ENCODE measurements at regions not wholly inside any gene's neighbourhood (a gene's known extent, or its start where the extent isn't known, plus 50 kb on each side); places are given as distances from the start of the nearest gene placed in this dataset.
A peak's percentile ranks its signal among the peaks of the same experiment; 100 is the strongest.

DNA sequence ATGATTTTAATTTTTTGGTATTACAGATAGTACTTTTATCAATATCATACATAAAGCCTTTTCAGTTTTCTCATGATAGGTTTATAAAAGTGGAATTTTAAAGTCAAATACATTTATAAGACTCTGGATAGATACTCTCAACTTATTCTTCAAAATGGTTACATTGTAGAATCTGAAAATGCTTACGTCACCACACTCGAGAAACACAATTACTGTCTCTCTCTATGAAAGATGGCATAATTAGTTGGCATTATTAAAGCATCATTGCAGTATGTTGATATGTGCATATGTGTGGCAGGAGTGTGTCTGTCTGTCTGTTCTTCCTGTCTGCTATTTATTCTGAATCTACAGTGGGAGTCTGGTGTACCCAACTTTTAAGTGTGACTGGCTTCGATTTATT is 397.1 kb downstream of the SNAPC1 start:
- ATAC-seq = no peak
- TF ChIP-seq, protein P1, sequence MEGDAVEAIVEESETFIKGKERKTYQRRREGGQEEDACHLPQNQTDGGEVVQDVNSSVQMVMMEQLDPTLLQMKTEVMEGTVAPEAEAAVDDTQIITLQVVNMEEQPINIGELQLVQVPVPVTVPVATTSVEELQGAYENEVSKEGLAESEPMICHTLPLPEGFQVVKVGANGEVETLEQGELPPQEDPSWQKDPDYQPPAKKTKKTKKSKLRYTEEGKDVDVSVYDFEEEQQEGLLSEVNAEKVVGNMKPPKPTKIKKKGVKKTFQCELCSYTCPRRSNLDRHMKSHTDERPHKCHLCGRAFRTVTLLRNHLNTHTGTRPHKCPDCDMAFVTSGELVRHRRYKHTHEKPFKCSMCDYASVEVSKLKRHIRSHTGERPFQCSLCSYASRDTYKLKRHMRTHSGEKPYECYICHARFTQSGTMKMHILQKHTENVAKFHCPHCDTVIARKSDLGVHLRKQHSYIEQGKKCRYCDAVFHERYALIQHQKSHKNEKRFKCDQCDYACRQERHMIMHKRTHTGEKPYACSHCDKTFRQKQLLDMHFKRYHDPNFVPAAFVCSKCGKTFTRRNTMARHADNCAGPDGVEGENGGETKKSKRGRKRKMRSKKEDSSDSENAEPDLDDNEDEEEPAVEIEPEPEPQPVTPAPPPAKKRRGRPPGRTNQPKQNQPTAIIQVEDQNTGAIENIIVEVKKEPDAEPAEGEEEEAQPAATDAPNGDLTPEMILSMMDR (IDR thresholded peaks at IDR 0.05) = no peak
- no peak overlapping the region for H3K4me3 ChIP-seq (ENCODE audit: low read length)
- H3K27me3 ChIP-seq (ENCODE audit: control insufficient read depth, insufficient read depth, low read length) = no peaks in the 10 kb centered on the region
- no peaks in the 10 kb centered on the region for H3K4me1 ChIP-seq (ENCODE audit: control insufficient read depth, insufficient read depth, low read length)
- intact Hi-C loops (cut with micrococcal nuclease) = no loop called here
- Mint-ChIP-seq H3K4me3 (no peak overlapping the region), H3K4me1 (no peaks in the 10 kb centered on the region), H3K36me3 (no peaks in the 10 kb centered on the region), H3K27me3 (ENCODE audit: low read depth in 2 of 2) (peaks cover 26 to 61% of the 10 kb centered on the region in 2 donors), H3K27ac (no peak overlapping the region), H3K9me3 (no peaks in the 10 kb centered on the region)
- no peak for DNase-seq
- no peaks in the 10 kb centered on the region for H3K9me3 ChIP-seq (ENCODE audit: control insufficient read depth, insufficient read depth, low read length)
- no peak overlapping the region for H3K27ac ChIP-seq (ENCODE audit: low read length)
- H3K36me3 ChIP-seq (ENCODE audit: control insufficient read depth, insufficient read depth, low read length) = no peaks in the 10 kb centered on the region
- WGBS (ENCODE audit: insufficient coverage) = 100% methylated on average over 1 of the region's 3 CpGs

DNA sequence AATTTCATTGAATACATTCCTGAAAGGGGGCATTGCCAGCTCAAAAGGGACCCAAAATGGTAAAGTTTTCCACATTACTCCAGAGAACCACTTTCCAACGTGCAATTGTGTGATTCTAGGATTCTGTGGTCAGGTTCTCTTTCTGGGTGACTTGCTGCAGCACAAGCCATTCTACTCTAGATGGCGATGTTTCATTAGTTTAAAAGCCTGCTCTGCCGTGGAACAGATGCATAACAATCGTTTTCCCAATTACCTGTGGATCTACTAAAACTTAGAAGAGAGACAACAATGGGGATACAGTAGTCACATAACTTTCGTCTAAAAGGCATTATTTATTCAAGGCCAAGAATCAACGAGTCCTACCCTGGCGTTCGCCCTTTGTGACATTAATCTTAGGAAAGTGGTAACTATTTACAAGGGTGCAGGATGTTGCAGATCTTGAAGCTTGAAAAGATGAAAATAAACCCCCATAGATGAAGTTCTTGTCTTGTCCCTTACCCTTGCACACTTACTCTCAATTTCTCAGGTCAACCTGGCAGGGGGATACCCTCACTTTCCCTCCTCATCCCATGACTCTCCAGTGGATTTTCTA is 400.9 kb downstream of the SNAPC1 start:
- peaks cover 5% of the 10 kb centered on the region for H3K27me3 ChIP-seq (ENCODE audit: control insufficient read depth, insufficient read depth, low read length)
- H3K36me3 Mint-ChIP-seq = no peaks in the 10 kb centered on the region
- intact Hi-C loops (cut with micrococcal nuclease) = loop anchor here (10.0 kb wide), 1 partner anchor 1602 kb away; no protein-coding TSS in a partner anchor
- DNase-seq = peak in 1 of 2 donors; percentile 46
- H3K27ac Mint-ChIP-seq = no peak overlapping the region
- H3K36me3 ChIP-seq (ENCODE audit: control insufficient read depth, insufficient read depth, low read length) = no peaks in the 10 kb centered on the region
- peaks cover 26 to 64% of the 10 kb centered on the region in 2 donors for H3K27me3 Mint-ChIP-seq (ENCODE audit: low read depth in 2 of 2)
- no peaks in the 10 kb centered on the region for H3K9me3 ChIP-seq (ENCODE audit: control insufficient read depth, insufficient read depth, low read length)
- WGBS (ENCODE audit: insufficient coverage) = 30% methylated on average over 8 of the region's 8 CpGs
- TF ChIP-seq, protein P1 (IDR thresholded peaks at IDR 0.05) = peak; percentile 66
- H3K4me3 ChIP-seq (ENCODE audit: low read length) = no peak overlapping the region
- H3K4me1 Mint-ChIP-seq = no peaks in the 10 kb centered on the region
- H3K27ac ChIP-seq (ENCODE audit: low read length) = no peak overlapping the region
- peak in 1 of 3 donors; percentile 72 for ATAC-seq
- H3K4me1 ChIP-seq (ENCODE audit: control insufficient read depth, insufficient read depth, low read length) = no peaks in the 10 kb centered on the region
- H3K4me3 Mint-ChIP-seq = no peak overlapping the region
- H3K9me3 Mint-ChIP-seq = no peaks in the 10 kb centered on the region

DNA sequence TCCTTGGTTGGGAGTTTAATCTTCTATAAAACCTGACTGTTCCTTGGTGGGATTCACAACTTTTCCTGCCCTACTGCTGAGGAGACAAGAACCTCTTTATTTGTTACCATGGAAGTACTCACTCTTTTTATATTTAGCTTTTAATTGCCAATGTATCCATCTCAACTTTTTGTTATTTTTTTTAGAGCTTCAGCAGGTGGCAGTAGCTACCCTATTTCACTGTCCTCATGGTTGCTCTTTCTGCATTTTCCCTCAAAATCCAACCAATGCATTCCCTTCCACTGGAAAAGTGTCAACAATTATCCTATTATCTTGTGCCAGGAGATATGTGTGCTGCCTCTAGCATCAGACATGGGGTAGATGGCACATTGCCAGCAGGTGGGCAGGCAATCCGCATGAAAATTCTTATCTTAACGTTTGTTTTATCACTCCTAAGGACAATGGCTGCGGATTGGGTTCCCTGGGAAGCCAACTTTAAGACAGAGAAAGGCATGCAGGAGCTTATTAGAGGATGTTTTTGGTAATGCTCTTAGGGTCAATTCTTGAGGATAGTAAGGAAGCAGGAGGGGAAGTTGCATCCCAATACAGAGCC is 406.4 kb downstream of the SNAPC1 start:
- H3K36me3 Mint-ChIP-seq = no peaks in the 10 kb centered on the region
- Histone ChIP-seq H3K9me3 (ENCODE audit: control insufficient read depth, insufficient read depth, low read length) (no peaks in the 10 kb centered on the region), H3K4me1 (ENCODE audit: control insufficient read depth, insufficient read depth, low read length) (no peaks in the 10 kb centered on the region), H3K27ac (ENCODE audit: low read length) (no peak overlapping the region), H3K36me3 (ENCODE audit: control insufficient read depth, insufficient read depth, low read length) (no peaks in the 10 kb centered on the region), H3K4me3 (ENCODE audit: low read length) (no peak overlapping the region), H3K27me3 (ENCODE audit: control insufficient read depth, insufficient read depth, low read length) (peaks cover 5% of the 10 kb centered on the region)
- TF ChIP-seq, protein P1 (IDR thresholded peaks at IDR 0.05) = no peak
- H3K27me3 Mint-ChIP-seq (ENCODE audit: low read depth in 2 of 2) = peaks cover 18 to 39% of the 10 kb centered on the region in 2 donors
- H3K4me1 Mint-ChIP-seq = no peaks in the 10 kb centered on the region
- intact Hi-C loops (cut with micrococcal nuclease) = loop anchor here (10.0 kb wide), 1 partner anchor 1596 kb away; no protein-coding TSS in a partner anchor
- H3K4me3 Mint-ChIP-seq = no peak overlapping the region
- DNase-seq = no peak
- no peak overlapping the region for H3K27ac Mint-ChIP-seq
- ATAC-seq = no peak
- H3K9me3 Mint-ChIP-seq = no peaks in the 10 kb centered on the region
- 67% methylated on average over 3 of the region's 3 CpGs for WGBS (ENCODE audit: insufficient coverage)

All from natural killer cell (primary cell).